Gastroesophageal sphincter (tissue), 3 donors: ENCODE measurements at regions not wholly inside any gene's neighbourhood (a gene's known extent, or its start where the extent isn't known, plus 50 kb on each side); places are given as distances from the start of the nearest gene placed in this dataset.

Source experiments
- POLR2A ChIP-seq, 2 donors: fragments of 450-650 bp; IDR thresholded peaks; one replicate each; pipeline ENCODE4 v1.6.1; 2017; ENCODE audit warnings: antibody characterized with exemption in 2 of 2, mild to moderate bottlenecking in 2 of 2, moderate library complexity in 1 of 2
- TF ChIP-seq, protein P1 (sequence below), 4 experiments: fragments of 200-600 bp in 2 of 4; fragments of 450-650 bp in 2 of 4; sonication (generic) in 1 of 4; IDR thresholded peaks; one replicate each; pipeline ENCODE4 v1.5.1; 2017 to 2019; ENCODE audit warnings: antibody characterized with exemption in 4 of 4, mild to moderate bottlenecking in 2 of 4, moderate library complexity in 2 of 4

DNA sequence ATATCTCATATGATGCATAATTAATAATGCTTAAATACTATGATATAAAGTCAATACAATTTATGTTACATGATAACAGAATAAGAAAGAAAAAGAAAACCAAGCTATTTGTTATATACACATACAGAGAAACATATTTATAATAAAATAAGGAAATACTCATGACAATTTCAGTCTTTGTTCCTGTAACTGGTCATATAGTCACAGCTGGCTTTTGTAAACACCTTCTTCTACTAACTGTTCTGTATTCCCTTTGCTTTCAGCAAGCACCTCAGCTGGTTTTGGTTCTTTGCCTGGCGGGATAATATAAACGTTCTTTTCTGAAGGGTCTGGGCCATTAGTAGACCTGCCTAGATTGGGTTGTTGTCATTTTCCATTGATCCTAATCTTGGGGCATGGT lies 158.5 kb downstream of the COPS8 start:
- TF ChIP-seq, protein P1, sequence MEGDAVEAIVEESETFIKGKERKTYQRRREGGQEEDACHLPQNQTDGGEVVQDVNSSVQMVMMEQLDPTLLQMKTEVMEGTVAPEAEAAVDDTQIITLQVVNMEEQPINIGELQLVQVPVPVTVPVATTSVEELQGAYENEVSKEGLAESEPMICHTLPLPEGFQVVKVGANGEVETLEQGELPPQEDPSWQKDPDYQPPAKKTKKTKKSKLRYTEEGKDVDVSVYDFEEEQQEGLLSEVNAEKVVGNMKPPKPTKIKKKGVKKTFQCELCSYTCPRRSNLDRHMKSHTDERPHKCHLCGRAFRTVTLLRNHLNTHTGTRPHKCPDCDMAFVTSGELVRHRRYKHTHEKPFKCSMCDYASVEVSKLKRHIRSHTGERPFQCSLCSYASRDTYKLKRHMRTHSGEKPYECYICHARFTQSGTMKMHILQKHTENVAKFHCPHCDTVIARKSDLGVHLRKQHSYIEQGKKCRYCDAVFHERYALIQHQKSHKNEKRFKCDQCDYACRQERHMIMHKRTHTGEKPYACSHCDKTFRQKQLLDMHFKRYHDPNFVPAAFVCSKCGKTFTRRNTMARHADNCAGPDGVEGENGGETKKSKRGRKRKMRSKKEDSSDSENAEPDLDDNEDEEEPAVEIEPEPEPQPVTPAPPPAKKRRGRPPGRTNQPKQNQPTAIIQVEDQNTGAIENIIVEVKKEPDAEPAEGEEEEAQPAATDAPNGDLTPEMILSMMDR (IDR thresholded peaks at IDR 0.05) = no peak
- TF ChIP-seq POLR2A (IDR thresholded peaks at IDR 0.05) = no peak
